Stimulated activated CD4-positive, alpha-beta T cell treated with anti-CD3 and anti-CD28 coated beads, Interleukin-1b, Interleukin-23, amount 100 ng/mL, for 1 hour (primary cell): ENCODE measurements at regions not wholly inside any gene's neighbourhood (a gene's known extent, or its start where the extent isn't known, plus 50 kb on each side); places are given as distances from the start of the nearest gene placed in this dataset.
"Not testable (repeated sequence)": the region's sequence is repeated elsewhere in the genome, so short reads cannot be mapped to it uniquely, and the experiment has no call there.

Experiments
- DNase-seq, 2 donors: peaks; one replicate each; pipeline ENCODE4 v3.0.0-alpha.2; 2020; ENCODE audit warnings: low read depth in 2 of 2

DNA sequence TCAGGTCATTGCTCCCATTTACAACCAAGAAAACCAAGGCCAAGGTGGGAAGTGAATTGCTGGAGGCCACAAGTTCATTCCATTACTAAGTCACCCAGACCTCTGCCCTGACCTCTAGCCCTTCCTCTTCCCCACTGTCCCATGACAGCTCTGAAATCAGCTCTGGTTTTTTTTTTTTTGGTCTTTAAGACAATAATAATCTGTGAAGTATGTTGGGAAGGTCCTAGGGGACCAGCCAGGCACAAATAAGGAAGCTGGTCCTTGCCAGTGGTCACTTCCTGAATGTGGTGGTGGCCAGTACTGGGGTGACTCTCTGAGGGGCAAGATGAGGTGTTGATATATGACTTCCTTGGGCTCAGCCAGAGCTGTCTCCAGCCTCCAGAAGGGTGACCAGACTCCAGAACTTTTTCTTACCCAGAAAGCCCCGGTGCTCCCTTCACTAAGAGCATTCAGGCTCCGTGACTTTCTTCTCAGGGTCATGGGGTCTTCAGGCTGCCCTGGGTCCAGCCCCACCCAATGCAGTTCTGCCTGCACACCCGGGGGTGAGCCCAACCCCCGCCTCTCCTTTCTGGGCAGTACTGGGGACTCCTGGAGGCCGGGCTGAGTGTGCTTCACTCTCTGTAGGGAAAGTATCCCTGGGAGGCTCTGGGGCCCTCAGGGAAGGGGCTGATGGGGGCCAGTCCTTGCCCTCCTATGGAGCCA, 159.6 kb downstream of the PTPRU start:
- DNase-seq, result no peak

DNA sequence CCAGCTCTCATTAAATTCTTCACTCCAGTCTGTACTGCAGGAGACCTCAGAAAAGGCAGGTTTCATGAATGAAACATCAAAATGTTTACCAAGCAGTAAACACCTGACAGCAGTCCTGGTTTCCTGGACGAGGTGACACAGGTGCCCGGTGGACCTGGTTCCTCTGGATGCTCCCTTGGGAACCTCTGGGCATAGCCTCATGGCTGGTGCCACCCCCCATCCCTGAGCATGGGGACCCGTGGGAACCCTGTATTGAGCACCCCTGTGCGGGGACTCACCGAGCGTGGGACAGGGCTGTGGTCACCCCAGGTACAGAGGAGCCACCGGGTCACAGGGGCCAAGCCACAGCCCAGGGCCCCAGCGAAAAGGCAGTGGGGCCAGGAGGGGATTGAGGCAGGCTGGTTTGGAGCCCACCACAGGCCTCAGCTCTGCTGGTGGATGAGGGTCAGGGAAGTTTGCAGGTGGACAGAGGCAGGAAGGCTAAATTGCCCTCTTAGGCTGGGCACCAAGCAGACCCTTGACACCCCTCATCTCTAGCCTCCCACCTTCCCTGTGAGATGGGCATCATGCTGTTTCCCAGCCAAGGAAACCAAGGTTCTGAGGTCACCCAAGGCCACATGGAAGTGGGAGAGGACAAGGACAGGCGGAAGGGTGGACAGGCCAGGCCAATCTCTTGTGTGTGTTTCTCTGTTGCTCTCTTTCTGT, 158.4 kb downstream of the PTPRU start:
- DNase-seq, result no peak

DNA sequence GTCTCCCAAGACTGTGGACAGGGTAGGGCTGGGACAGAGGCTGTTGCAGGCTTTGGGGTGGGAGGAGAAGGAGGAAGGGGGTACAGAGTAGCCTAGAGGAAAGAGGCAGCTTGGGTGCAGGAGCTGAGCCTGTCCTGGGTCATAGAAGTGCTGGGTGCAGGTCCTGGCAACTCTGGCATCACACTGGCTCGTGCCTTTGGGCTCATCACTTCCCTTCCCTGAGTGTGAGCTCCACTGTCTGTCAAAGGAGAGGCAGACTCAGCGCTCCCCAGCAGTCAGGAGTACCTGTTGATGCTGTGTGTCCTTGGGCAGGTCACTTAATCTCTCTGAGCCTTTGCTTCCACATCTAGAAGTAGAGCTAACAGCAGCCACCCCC, 157.1 kb downstream of the PTPRU start:
- DNase-seq, result no peak

DNA sequence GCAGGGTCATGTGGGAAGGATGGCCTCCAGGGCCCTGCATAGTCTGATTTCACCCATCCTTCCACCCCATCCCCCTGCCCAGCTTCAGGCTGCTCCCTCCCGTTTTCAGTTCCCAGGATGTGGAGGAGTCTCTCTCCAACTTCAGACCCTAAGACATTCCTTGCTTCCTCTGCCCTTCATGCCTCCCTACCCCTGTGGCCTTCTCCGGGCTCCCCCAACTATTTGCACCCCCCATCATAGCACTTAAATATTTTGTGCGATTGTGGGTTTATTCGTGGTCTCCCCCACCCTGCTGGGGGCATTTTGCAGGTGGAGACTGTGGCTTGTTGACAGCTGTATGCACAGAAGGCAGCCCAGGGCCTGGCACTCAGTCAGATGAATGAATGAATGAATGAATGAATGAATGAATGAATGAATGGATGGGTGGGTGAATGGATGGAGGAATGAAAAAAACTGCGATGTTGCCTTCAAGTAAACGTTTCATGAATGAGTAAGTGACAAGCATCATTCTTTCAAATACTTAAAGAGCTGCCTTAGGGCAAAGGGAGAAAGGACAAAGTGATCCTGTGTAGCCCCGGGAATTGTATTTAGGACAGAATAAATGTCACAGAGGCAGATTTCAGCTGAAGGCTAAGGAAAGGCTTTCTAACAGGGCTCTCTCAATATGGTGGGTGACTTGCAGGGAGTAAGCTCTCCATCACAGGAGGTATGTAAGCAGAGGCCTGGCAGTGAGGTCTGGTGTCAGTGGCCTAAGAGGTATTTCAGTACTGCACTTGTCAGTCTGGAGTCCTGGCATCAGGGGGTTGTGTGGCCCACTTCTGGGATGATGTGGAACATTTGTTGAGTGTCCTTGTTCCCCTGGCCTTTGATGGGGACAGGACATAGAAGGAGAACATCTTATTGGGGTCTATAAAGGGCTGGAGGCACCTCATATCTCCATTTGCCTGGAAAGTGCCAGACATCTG, 156.4 kb downstream of the PTPRU start:
- DNase-seq, result no peak

DNA sequence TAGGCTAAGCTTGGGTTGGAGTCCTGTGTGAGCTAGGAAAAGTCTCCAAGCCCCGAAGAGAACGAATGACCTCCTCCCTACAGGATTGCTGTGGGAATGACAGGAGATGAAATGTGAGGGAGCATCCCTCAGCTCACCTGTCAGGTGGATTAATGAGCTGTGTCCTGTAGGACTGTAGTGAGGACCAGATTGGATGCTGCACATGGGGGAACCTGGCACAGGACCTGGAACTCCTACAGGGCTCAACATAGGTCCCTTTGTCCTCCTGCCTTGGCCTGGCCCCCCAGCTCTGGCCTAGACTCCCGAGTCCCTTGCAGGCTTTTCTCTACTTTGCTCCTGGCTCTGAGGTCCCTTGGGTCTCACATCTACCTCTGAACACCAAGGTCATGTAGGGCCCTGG, 155.7 kb downstream of the PTPRU start:
- no peak for DNase-seq

DNA sequence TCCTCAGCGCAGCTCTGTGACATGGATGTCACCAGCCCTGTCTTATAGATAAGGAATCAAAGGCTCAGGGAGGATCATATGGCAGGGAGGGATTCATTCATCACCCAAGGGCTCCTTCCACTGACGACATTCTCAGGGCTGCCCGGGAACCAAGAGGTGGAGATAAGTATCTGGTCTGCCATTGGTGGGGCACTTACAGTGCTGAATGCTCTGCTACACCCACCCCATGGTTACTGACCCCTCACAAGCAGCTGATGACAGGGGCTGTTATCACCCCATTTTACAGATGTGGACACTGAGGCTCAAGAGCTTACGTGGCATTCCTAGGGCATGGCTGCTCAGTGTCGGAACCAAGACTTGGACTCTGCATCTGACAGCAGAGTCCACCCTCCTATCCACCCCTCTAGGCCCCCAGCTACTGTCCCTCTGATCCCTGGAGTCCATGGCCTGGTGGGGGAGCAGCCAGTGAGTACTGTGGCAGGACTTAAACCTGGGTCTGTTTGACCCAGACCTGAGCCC, 155.1 kb downstream of the PTPRU start:
- no peak for DNase-seq

DNA sequence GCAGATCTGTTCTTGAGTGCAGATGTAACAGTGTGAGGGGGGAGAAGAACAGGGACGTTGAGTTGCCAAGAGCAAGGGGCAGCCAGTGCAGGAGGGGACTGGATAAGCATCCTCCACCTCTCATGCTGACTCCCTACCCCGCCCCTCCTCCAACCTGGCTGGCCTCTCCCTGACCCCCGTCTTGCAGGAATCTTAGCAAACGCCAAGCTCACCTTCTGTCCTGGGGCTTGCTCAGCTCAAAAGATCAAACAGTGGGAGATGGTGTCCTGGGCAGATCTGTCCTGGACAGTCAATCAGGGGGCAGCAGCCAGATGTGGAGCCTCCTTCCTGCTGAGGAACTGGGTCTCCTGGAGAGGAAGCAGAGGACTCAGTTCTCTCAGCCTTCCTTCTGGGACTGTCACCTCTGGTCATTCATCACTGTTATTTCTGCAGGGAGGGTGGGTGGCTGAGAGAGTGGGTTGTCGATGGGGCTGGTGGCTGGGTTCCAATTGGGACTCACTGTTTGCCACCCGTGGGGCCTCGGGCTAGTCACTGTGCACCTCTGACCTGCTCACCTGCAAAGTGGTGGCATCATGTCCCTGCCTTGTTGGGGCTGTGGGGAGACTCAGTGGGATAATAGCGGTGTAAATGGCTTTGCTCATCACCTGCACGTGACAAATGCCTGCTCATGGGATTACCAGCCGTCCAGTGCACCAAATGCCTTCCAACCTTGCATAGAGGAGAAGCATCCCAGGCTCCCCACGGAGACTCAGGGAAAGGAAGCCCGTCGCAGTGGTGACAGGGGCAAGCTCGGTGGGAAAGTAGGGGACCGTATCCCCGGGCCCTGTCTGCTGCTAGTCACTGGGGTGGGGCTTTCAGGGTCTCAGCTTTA, 154.4 kb downstream of the PTPRU start:
- no peak for DNase-seq

DNA sequence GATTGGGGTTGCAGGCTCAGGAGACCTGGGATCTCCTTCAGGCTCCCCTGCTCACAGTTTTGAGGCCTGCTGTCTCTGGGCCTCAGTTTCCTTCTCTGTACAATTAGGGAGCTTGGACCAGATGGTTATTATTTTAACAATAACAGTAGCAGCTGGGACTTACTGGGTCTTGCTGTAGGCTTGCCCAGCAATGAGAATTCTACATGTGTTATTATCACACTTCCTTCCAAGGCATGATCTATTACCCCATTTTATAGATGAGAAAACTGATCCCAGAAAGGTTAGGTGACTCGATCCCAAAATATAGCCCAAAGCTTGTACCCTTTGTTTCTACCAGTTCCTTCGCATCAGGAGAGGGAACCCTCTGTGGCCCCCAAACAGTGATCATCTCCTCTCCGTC, 153.8 kb downstream of the PTPRU start:
- DNase-seq, result no peak

DNA sequence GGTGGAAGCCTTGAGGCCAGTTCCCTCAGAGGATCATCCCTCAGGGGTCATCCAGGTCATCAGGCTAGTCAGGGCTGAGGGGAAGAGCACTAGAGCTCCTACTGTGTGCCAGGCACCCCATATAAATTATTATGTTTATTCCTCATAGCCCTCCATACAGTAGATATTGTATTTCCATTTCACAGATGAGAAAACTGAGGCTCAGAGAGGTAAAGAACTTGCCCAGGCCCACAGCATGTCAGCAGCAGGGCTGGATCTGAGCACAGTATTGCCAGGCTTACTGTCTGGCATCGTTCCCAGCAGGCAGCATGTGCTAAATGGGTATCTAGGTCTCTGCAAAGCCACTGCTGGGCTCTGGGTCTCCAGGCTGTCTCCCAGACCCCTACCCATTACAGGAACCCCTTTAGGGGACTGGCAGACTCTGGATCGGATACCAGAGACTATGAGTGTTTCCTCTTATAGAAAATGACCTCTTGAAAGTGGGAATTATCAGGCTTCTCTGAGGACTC, 153.3 kb downstream of the PTPRU start:
- DNase-seq, result no peak

DNA sequence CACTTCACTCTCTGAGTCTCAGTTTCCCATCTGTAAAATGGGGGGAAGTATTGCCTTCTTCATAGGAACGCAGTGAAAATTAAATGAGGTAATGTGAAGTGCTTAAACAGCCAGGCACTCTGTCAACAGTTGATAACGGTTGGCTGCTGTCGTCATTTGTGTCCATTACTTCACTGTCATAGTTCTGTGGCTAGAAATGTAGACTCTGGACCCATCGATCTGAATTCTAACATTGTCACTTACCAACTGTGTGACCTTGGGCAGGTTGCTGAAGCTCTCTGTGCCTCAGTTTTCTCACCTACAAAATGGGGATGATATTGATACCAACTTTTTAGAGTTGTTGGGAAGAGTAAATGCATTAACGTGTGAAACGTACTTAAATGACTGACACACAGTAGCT, 152.6 kb downstream of the PTPRU start:
- no peak for DNase-seq

DNA sequence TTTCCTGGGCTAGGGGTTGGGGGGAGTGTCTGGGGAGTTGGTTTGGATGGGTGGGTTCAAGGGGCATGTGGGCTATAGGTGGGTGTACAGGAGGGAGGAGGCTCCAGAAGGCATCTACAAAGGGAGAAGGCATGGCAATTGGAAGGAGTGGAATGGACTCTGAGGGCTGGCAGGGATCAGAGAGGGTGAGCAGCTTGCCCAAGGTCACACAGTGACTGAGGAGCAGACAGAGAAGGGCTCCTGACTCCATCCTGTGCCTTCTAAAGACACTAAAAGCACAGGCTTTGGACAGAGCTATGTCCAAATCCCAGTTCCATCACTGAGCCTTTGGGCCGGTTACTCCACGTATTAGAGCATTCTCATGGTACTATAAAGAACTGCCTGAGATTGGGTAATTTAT, 151.8 kb downstream of the PTPRU start:
- no peak for DNase-seq

DNA sequence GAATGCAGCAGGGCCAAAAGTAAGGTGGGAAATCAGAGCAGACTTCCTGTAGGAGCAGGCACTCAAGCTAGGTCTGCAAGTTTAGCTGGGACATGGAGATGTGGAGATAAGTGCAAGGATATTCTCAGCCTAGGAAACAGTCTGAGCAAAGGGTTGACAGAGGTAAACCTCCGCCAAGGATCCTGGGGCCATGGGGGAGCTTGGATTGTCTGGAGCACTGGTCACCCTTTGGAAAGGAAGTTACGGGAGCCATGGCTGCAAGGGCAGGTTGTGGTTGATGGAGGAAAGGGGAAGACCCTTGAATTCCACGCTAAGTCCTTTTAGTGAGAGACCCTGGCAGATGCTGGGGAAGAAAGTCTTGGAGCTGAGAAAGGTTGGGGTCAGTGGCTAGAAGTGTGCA, 150.9 kb downstream of the PTPRU start:
- DNase-seq, result no peak

DNA sequence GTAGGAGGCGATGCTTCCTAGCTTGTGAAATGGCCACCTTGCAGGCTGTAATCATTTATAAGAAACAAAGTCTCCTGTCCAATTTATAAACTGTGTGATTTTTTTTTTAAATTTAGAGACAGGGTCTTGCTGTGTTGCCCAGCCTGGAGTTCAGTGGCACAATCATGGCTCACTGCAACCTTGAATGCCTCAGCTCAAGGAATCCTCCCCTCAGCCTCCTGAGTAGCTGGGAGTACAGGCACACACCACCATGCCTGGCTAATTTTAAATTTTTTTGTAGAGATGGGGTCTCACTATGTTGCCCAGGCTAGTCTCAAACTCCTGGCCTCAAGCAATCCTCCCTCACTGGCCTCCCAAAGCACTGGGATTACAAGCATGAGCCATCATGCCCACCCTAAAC, 150.1 kb downstream of the PTPRU start:
- DNase-seq, result not testable (repeated sequence)

DNA sequence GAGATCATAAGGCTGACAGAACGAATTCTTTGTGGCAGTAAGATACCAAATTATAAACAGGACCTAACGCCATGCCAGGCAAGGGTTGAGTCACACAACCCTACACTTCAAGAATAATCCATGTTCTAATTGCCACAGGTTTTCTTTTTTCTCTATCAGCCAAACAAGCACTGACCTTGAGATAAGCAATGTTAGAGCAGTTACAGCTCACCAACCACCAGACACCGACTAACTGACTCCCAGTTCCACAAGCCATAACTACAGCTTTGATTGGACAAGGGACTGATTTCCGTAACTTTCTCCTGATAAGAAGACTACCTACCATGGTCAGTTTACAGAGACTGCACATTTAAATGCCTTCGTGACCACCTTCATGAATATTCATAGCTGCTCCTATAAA, 149.6 kb downstream of the PTPRU start:
- DNase-seq, result no peak

DNA sequence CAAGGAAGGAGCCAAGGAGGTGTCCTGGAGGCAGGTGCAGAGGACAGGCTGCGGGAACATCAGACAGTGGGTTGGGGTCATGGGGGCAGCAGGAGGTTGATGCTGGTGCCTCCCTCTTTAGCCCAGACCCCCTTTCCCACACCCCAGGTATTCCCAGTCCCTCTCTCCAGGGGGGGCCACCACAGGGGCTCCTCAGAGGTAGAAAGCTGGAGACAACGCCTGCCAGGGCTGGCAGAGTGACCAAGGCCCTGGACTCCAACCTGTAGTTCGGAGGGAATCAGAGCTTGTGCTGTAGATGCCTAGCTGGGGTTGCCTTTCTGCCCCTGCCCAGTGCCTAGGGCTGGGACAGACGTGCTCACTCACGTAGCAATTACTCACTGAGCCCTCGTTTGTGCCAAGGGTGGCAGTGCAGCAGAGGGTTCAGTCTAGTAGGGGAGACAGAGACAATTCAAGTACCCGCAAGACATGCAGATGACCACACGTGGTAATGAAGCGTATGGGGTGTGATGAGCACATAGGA, 148.2 kb downstream of the PTPRU start:
- no peak for DNase-seq

DNA sequence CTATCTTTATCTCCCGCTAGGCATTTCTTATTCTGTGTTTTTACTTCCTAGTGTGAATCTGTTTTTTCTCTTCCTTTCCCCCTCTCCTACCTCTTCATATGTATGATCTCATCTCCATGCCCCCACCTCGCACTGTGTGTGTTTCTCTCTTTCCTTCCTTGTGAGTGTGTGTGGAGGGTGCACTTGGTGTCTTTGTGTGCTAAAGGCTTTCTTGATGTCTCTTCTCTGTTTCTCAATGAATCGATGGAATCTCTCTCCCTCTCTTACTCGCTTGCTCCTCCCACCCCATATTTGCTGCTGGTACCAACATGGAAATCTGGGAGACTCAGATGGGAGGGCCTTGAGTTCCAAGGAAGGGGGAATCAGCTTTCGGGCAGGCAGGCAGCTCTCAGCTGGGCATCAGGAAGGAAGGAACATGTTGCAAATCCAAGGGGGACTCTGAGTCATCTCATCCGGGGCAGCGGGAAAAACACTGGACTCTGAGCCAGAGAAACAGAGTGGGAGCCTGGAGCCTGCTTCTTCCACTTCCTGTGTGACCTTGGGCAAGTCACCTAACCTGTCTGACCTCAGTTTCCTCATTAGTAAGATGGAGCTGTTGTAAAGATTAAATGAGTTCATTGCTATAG, 147.5 kb downstream of the PTPRU start:
- DNase-seq, result no peak

DNA sequence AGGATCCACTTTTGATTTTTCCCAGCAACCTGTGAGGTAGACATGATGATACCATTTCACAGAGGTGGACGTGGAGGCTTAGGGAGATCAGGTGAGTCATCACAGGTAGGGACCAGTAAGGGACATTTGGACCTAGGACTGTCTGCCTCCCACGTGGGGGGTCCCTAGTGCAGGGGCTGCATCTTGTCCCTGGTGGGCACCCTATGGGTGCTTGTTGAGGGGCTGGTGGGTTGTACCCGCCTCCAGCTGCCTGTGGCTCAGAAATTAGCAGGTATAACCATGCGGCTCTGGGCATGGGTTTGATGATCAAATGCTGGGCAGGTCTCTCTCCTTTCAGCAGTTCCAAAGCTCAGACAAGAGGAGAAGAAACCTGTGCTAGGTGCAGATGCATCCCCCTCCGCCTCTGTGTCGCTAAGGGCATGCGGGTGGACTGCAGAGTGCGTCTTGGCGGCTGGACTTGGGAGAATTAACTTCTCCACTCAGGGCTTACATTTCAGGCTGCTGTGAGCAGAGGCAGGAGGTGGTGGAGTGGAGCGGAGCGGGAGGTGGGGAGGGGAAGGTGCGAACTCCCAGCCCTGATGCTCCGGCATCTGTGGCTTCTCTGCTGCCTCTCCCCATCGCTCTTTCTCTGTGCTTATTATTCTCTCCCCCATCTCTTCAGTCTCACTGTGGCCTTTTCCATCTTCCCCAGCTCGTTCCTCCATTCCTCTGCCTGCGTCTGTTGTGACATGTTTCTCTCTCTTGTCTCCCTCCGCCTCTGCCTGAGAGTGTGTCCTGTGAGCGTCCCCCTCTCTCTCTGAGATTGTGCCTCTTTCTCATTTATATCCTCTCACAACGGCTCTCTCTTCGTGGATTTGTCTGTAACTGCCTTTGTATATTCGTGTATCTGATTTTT, 146.8 kb downstream of the PTPRU start:
- no peak for DNase-seq

DNA sequence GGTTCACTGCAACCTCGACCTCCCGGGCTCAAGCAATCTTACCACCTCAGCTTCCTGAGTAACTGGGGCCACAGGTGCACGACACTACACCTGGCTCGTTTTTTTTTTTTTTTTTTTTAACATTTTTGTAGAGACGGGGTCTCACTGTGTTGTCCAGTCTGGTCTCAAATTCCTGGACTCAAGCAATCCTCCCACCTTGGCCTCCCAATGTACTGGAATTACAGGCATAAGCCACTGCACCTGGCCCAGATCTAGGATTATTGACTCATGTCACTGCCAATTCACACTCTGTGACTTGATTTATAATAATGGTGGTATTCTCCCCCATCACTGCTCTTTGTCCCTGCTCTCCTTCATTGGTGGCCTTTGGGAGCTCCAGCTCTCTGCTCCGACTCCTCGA, 145.1 kb downstream of the PTPRU start:
- DNase-seq, result no peak

DNA sequence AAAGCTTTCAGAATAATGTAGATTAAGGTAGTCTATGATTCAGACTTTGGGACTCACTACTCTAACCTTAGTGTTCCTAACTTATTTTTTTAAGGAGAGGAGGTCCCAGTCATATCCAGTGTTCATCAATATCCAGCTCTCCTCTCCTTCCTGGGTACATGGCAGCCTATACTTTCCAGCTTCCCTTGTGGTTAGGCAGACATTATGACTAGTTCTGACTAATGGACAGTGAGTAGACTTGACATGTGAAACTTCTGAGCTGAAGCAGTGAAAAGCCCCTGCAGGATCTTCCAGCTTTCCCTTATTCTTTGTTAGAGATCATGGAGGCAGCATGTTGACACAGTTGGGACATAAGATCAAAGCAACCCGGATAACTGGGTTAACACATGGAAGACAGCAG, 144.2 kb downstream of the PTPRU start:
- DNase-seq, result no peak
